ENCODE measurements at regions not wholly inside any gene's neighbourhood (a gene's known extent, or its start where the extent isn't known, plus 50 kb on each side); places are given as distances from the start of the nearest gene placed in this dataset.

DNA sequence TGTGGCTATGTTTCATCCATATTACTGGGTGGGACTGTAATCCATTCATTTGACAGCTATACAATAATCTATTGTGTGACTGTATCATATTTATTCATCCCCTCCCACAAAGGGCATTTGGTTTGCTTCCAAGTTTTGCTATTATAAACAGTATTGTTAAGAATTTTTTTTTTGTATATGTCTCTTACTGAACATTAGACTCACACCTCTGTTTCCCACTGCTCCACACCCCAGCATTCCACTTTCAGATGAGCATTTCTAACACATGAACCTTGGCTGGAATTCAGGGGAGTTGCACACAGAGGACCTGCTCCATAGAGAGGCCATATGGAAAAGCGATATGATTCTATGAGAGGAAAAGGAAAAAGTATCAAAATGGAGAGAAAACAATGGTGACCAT, 81.6 kb upstream of the DKK2 start:
- H2AFZ ChIP-seq (ENCODE audit: insufficient read depth, low read depth, low read length, poor library complexity, severe bottlenecking): no peak overlapping the region
- Mint-ChIP-seq H3K27ac (no peak overlapping the region), H3K27me3 (no peaks in the 10 kb centered on the region), H3K4me3 (no peak overlapping the region), H3K4me1 (no peaks in the 10 kb centered on the region), H3K9me3 (ENCODE audit: insufficient read depth) (peaks cover 4% of the 10 kb centered on the region)
- H3K4me2 ChIP-seq (replicated peaks; ENCODE audit: low read depth, low read length, poor library complexity, severe bottlenecking): no peak overlapping the region
- H3K36me3 ChIP-seq (replicated peaks in 1 of 2; ENCODE audit: control extremely low read depth in 1 of 2, control insufficient read depth in 1 of 2, extremely low read depth in 1 of 2, insufficient read depth in 2 of 2, low read length in 1 of 2): no peaks in the 10 kb centered on the region
- no peak for ATAC-seq (ENCODE audit: low read depth)
- no peaks in the 10 kb centered on the region for H4K20me1 ChIP-seq (ENCODE audit: control insufficient read depth, insufficient read depth, low read length, poor library complexity, severe bottlenecking)
- H3K27me3 ChIP-seq (replicated peaks in 1 of 4; ENCODE audit: control extremely low read depth in 1 of 4, control insufficient read depth in 3 of 4, insufficient read depth in 4 of 4, low read length in 3 of 4): no peaks in the 10 kb centered on the region
- POLR2A ChIA-PET: no interaction called here
- CTCF ChIA-PET: no interaction called here
- H3K27ac ChIP-seq (ENCODE audit: low read length in 2 of 2): no peak overlapping the region
- H3K9ac ChIP-seq (ENCODE audit: low read length): no peak overlapping the region
- H3K4me3 ChIP-seq (ENCODE audit: control extremely low read depth in 1 of 5, extremely low read depth in 1 of 5, insufficient read depth in 1 of 5, low read depth in 2 of 5, low read length in 4 of 5): no peak overlapping the region
- 100% methylated on average over 1 of the region's 1 CpG for WGBS (ENCODE audit: insufficient coverage)
- no peaks in the 10 kb centered on the region for H3K9me3 ChIP-seq (ENCODE audit: control extremely low read depth in 1 of 3, control insufficient read depth in 2 of 3, insufficient read depth in 1 of 3, low read length in 2 of 3)
- no peak for DNase-seq
- TF ChIP-seq EZH2 (IDR thresholded peaks at IDR 0.05; ENCODE audit: borderline replicate concordance, insufficient read depth, low read depth, low read length, poor library complexity, severe bottlenecking): no peak
- TF ChIP-seq, protein P1, sequence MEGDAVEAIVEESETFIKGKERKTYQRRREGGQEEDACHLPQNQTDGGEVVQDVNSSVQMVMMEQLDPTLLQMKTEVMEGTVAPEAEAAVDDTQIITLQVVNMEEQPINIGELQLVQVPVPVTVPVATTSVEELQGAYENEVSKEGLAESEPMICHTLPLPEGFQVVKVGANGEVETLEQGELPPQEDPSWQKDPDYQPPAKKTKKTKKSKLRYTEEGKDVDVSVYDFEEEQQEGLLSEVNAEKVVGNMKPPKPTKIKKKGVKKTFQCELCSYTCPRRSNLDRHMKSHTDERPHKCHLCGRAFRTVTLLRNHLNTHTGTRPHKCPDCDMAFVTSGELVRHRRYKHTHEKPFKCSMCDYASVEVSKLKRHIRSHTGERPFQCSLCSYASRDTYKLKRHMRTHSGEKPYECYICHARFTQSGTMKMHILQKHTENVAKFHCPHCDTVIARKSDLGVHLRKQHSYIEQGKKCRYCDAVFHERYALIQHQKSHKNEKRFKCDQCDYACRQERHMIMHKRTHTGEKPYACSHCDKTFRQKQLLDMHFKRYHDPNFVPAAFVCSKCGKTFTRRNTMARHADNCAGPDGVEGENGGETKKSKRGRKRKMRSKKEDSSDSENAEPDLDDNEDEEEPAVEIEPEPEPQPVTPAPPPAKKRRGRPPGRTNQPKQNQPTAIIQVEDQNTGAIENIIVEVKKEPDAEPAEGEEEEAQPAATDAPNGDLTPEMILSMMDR (IDR thresholded peaks at IDR 0.05): no peak
- intact Hi-C loops (cut with micrococcal nuclease): no loop called here
- H3K4me1 ChIP-seq (ENCODE audit: control insufficient read depth in 2 of 2, insufficient read depth in 2 of 2, low read length in 2 of 2): no peaks in the 10 kb centered on the region
- no peaks in the 10 kb centered on the region for H3K79me2 ChIP-seq (ENCODE audit: control insufficient read depth, insufficient read depth, low read length)

DNA sequence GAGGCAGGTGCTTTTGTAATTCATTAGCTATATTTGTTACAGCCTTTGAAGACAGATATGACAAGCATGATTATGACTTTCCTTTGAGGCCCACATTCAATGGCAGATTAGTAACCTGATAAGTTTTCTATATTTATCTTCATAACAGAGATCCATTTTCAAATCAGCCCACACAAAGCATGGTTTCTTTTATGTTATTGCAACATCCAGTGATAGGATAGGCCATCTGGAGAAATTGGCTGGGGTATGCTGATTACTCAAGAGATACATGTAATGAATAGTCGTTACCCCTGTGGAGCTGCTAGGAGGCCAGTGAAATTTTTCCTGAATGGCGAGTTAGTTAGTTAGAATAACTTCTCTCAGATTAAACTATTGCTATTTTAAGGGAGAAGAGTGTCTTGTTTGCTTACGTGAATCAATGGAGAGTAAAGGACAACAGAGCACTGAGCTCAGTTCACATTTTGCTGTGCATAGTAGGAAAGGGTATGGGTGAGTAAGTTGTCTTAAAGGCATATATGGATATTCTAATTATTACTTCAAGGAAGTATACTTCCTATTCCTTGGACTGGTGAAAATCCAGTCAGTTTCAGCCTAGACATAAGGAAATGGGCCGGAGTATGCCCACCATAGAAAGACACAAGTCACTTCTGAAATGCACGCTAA, 79.2 kb upstream of the DKK2 start:
- no peaks in the 10 kb centered on the region for H3K27me3 ChIP-seq (replicated peaks in 1 of 4; ENCODE audit: control extremely low read depth in 1 of 4, control insufficient read depth in 3 of 4, insufficient read depth in 4 of 4, low read length in 3 of 4)
- H3K27ac ChIP-seq (ENCODE audit: low read length in 2 of 2): no peak overlapping the region
- H3K9ac ChIP-seq (ENCODE audit: low read length): no peak overlapping the region
- H3K27me3 Mint-ChIP-seq: no peaks in the 10 kb centered on the region
- peaks cover 7% of the 10 kb centered on the region for H3K9me3 Mint-ChIP-seq (ENCODE audit: insufficient read depth)
- ATAC-seq (ENCODE audit: low read depth): no peak
- intact Hi-C loops (cut with micrococcal nuclease): no loop called here
- ChIA-PET POLR2A (no interaction called here), CTCF (no interaction called here)
- no peak overlapping the region for H3K4me3 Mint-ChIP-seq
- no peaks in the 10 kb centered on the region for H3K4me1 ChIP-seq (ENCODE audit: control insufficient read depth in 2 of 2, insufficient read depth in 2 of 2, low read length in 2 of 2)
- no peaks in the 10 kb centered on the region for H3K4me1 Mint-ChIP-seq
- WGBS (ENCODE audit: insufficient coverage): 100% methylated on average over 2 of the region's 5 CpGs
- no peaks in the 10 kb centered on the region for H3K9me3 ChIP-seq (ENCODE audit: control extremely low read depth in 1 of 3, control insufficient read depth in 2 of 3, insufficient read depth in 1 of 3, low read length in 2 of 3)
- TF ChIP-seq EZH2 (IDR thresholded peaks at IDR 0.05; ENCODE audit: borderline replicate concordance, insufficient read depth, low read depth, low read length, poor library complexity, severe bottlenecking): no peak
- TF ChIP-seq, protein P1 (IDR thresholded peaks at IDR 0.05): no peak
- H2AFZ ChIP-seq (ENCODE audit: insufficient read depth, low read depth, low read length, poor library complexity, severe bottlenecking): no peak overlapping the region
- no peak for DNase-seq
- no peaks in the 10 kb centered on the region for H3K36me3 ChIP-seq (replicated peaks in 1 of 2; ENCODE audit: control extremely low read depth in 1 of 2, control insufficient read depth in 1 of 2, extremely low read depth in 1 of 2, insufficient read depth in 2 of 2, low read length in 1 of 2)
- H4K20me1 ChIP-seq (ENCODE audit: control insufficient read depth, insufficient read depth, low read length, poor library complexity, severe bottlenecking): no peaks in the 10 kb centered on the region
- H3K4me3 ChIP-seq (ENCODE audit: control extremely low read depth in 1 of 5, extremely low read depth in 1 of 5, insufficient read depth in 1 of 5, low read depth in 2 of 5, low read length in 4 of 5): no peak overlapping the region
- no peak overlapping the region for H3K4me2 ChIP-seq (replicated peaks; ENCODE audit: low read depth, low read length, poor library complexity, severe bottlenecking)
- H3K27ac Mint-ChIP-seq: no peak overlapping the region
- no peaks in the 10 kb centered on the region for H3K79me2 ChIP-seq (ENCODE audit: control insufficient read depth, insufficient read depth, low read length)

All from B cell (primary cell).